HPDE6-E6E7 (cell line): ENCODE measurements at regions not wholly inside any gene's neighbourhood (a gene's known extent, or its start where the extent isn't known, plus 50 kb on each side); places are given as distances from the start of the nearest gene placed in this dataset.

ENCODE experiments used
- DNase-seq: peaks from one replicate; pipeline ENCODE4 v3.0.0; 2011; ENCODE audit warnings: missing footprints; ENCODE audit errors: extremely low spot score

- DNase-seq: no peak
Measured at GRCh38 chr10:88023676-88024075, 160.3 kb downstream of the PTEN start.

GRCh38 chr10:88026031-88026430 lies 162.6 kb downstream of the PTEN start:
- DNase-seq: no peak

- no peak for DNase-seq
Measured at GRCh38 chr10:88027570-88027969, 164.1 kb downstream of the PTEN start.

DNA sequence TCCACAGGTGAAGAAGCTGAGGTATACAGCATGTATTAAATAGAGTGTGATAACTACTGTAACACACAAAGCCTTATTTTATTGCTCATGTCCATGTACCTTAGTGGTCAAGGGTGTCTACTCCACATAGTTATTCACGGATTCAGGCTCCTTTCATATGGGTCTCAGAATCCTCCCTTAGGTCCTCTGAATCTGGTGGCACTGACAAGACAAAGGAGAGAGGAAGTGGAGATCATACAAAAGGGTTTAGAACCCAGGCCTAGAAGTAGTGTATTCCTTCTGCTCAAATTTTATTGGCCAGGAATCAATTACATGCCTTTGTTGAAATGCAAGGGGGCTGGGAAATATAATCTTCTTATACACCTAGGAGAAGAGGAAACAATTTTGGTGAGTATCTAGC lies 164.6 kb downstream of the PTEN start:
- DNase-seq: no peak

DNA sequence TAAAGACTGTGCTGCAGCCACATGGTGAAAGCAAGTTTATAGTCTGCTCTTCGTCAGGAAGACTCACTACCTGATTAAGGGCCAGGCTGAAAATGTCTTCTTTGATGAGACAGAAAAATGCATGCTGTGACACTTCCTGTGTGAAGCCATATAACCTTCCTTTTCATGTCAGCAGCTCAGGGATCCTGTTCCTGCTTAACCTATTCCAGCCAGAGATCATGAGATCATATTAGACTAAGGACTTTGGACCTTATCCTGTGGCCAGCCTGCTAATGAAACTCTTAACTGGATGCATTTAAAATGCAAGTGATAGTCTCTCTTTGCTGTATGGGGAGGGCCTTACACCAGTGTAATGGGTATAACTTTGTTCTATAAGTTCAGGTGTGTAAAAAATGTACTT lies 165.2 kb downstream of the PTEN start:
- DNase-seq: no peak

- no peak for DNase-seq
Measured at GRCh38 chr10:88032566-88032965, 169.1 kb downstream of the PTEN start.

DNA sequence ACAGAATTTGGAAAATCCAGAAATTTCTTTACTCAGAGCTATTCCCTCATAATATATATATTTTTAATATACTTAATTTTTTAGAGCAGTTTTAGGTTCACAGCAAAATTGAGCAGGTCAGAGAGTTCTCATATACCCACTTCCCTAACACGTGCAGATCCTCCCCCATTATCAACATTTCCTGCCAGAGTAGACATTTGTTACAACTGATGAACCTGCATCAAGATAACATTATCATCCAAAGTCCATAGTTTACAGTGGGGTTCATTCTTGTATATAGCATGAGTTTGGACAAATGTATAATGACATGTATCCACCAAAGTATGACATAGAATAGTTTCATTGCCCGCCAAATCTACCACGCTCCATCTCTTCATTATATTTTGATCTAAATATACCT lies 170.0 kb downstream of the PTEN start:
- DNase-seq: no peak

DNA sequence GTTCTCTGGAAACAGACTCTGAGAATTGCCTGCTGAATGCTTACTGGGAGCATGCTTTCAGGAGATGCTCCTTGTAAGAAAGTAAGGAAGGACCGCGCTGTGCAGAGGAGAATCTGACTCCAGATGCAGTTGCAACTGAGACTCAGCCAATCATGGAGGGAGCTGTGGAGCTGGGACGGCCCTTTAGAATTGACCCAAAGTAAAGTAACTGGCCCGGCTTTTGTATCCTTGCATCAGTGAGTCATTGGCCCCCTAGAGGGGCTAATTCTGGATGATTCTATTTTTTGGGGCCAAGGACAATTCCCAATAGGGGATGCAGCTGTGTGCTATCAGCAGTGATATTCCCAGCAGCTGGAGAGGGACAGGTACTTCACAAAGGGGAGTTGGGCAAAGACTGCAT lies 170.4 kb downstream of the PTEN start:
- DNase-seq: no peak

DNA sequence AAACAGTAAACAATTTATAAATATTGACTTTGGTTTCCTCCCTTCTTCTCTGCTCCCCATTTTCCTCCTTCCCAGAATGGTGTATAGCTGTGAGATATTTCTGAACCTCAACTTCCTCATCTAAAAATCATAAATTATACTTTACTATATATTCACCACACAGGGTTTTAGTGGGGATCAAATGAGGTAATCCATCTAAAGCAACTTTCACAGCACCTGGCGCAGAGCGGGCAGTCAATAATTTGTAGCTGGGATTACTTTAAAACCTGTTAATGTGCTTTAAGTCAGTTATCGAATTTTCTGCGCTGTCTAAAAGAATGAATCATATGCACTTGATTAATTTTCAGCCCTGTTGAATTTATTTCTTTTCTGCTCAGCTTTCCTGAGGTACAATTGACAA lies 172.7 kb downstream of the PTEN start:
- no peak for DNase-seq

DNA sequence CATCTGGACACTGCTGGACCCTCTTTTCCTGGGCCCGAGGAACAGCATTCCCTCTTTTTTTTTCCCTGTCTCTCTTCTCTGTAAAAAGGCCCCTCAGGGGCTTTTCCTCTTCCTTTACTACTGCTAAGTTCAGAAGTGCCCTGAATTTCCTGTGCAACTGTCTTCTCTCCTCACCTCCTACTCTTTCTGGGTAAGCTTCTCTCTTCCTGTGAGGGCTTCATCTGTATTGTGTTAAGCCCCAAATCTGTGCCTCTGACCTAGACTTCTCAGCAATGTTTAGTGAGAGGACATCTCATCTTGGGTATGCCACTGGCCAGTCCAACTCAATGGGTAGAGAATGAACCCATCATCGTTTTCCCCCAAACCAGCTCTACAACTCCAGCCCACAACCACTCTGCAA lies 174.2 kb downstream of the PTEN start:
- DNase-seq: no peak

GRCh38 chr10:88038268-88038667 lies 174.8 kb downstream of the PTEN start:
- no peak for DNase-seq

DNA sequence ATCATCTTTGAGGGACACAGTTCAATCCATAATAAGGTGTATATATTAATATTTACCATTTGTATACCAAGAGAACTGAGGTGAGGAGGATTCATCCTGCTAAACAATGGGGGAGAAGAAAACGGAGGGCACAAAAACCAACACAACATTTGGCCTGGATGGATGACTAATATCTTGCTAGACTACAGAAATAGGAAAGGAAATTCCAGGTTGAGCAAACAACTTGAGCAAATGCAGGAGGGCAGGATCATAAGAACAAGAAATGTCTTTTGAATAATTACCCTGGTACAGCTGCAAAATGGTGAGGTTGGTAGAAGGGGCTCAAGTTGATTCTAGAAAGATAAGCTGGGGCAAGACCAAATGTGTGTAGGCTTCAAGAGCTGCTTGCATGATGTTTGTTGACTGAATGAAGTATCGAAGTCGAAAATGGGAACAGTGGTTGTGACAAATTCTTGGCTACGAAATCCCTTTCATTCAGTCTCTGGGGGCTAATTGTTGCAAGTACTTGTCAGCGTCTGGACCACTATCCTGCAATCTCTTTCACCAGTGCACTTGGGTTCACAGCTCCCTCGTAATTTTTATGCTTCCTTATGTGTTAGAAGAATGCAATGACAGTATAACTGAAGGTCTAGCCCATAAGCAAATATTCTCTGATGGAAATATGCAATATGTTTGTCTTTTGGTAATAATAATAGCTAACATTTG lies 176.2 kb downstream of the PTEN start:
- DNase-seq: no peak

DNA sequence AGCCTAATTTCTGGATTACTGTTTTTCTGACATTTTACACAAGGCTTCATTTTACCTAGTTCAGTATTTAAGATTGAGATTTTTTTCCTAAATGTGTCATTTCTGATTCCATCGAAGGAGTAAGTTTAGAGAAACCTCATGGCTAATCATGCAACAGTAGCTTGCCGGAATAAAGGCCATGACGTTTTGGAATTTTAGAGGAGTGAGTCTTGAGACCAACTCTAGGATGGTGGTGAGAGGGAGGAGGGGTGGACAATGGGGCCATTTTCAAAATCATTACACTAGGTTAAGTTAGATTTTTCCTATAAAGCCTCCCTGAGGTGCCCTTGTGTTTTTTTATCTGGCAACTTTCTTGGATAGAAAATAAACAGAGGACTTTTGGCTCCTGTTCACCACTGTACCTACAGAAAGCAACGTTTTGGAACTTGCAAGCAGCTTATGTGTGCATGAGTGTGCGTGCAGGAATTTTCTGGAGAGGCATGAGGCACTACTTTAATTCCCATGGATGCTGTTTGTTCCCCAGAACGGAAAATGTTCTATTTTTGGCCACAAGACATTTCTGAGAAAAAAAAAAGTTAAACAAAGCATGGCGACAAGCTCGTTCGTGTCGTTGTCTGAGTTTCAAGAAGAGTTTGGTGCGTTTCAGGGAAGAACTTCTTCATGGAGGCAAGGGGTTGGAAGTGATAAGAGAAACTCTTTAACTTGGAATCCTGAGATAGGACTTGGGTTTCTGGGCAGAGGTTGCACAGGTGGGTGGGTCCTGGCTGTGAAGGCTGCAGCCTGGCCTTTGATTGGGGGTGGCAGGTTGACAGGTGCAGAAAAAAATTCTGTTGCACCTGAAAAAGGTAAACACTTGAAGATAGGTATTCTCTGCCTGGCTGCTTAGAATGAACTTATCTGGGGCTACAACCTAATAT lies 178.1 kb downstream of the PTEN start:
- no peak for DNase-seq

- DNase-seq: peak; percentile 91
Measured at GRCh38 chr10:88042160-88043100, 179.0 kb downstream of the PTEN start.

- no peak for DNase-seq
Measured at GRCh38 chr10:88045096-88045495, 181.7 kb downstream of the PTEN start.

- DNase-seq: no peak
Measured at GRCh38 chr10:88045656-88046415, 182.4 kb downstream of the PTEN start.

GRCh38 chr10:88047579-88047978 lies 184.2 kb downstream of the PTEN start:
- no peak for DNase-seq

- no peak for DNase-seq
Measured at GRCh38 chr10:88048312-88048711, 184.9 kb downstream of the PTEN start.

DNA sequence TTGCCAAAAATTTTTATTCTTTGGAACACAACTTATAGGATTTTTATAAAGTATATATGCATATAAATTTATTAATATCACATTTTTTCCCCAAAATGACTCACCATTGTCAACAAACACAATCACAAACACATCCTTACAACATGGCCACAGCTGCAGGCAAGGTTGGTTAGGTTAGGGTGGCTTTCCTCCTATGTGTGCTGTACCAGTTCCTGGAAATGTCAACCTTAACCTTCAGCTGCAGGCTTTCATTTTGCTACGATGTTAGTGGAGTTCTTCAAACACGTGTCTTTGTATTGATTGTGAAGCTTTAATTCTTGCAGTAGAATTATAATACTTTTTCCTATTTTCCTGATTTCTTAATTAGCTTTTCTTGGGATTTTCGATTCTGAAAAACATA lies 185.8 kb downstream of the PTEN start:
- no peak for DNase-seq

- no peak for DNase-seq
Measured at GRCh38 chr10:88057720-88058119, 194.3 kb downstream of the PTEN start.

GRCh38 chr10:88058750-88059149 lies 195.3 kb downstream of the PTEN start:
- no peak for DNase-seq
